ENCODE measurements at regions not wholly inside any gene's neighbourhood (a gene's known extent, or its start where the extent isn't known, plus 50 kb on each side); places are given as distances from the start of the nearest gene placed in this dataset.
"Not testable (repeated sequence)": the region's sequence is repeated elsewhere in the genome, so short reads cannot be mapped to it uniquely, and the experiment has no call there.

GRCh38 chr2:208687720-208688119 lies 281.1 kb downstream of the PTH2R start:
- not testable (repeated sequence) for H3K36me3 Mint-ChIP-seq (ENCODE audit: low read depth); H3K9me3 Mint-ChIP-seq; H3K27ac Mint-ChIP-seq; H3K4me3 Mint-ChIP-seq; H3K4me1 Mint-ChIP-seq (ENCODE audit: low read depth); H3K27me3 Mint-ChIP-seq (ENCODE audit: low read depth)

- H3K27ac Mint-ChIP-seq: no peak overlapping the region
Observed at GRCh38 chr2:208698114-208698513, 291.5 kb downstream of the PTH2R start.

GRCh38 chr2:208708486-208708885 lies 301.9 kb downstream of the PTH2R start:
- no peaks in the 10 kb centered on the region for H3K9me3 Mint-ChIP-seq
- H3K27ac Mint-ChIP-seq: no peak overlapping the region
- no peaks in the 10 kb centered on the region for H3K4me1 Mint-ChIP-seq (ENCODE audit: low read depth)
- H3K4me3 Mint-ChIP-seq: no peak overlapping the region
- no peaks in the 10 kb centered on the region for H3K27me3 Mint-ChIP-seq (ENCODE audit: low read depth)
- no peaks in the 10 kb centered on the region for H3K36me3 Mint-ChIP-seq (ENCODE audit: low read depth)

More at GRCh38 chr2:208698114-208698513, 291.5 kb downstream of the PTH2R start:
- Mint-ChIP-seq H3K9me3 (peaks cover 2% of the 10 kb centered on the region), H3K36me3 (ENCODE audit: low read depth) (no peaks in the 10 kb centered on the region), H3K4me3 (no peak overlapping the region), H3K27me3 (ENCODE audit: low read depth) (no peaks in the 10 kb centered on the region), H3K4me1 (ENCODE audit: low read depth) (no peaks in the 10 kb centered on the region)

- Mint-ChIP-seq H3K9me3 (no peaks in the 10 kb centered on the region), H3K4me1 (ENCODE audit: low read depth) (no peaks in the 10 kb centered on the region), H3K36me3 (ENCODE audit: low read depth) (no peaks in the 10 kb centered on the region), H3K4me3 (no peak overlapping the region), H3K27me3 (ENCODE audit: low read depth) (no peaks in the 10 kb centered on the region), H3K27ac (no peak overlapping the region)
Observed at GRCh38 chr2:208711598-208711997, 305.0 kb downstream of the PTH2R start.

- no peaks in the 10 kb centered on the region for H3K9me3 Mint-ChIP-seq
- no peaks in the 10 kb centered on the region for H3K36me3 Mint-ChIP-seq (ENCODE audit: low read depth)
- no peak overlapping the region for H3K27ac Mint-ChIP-seq
- no peak overlapping the region for H3K4me3 Mint-ChIP-seq
- H3K27me3 Mint-ChIP-seq (ENCODE audit: low read depth): no peaks in the 10 kb centered on the region
- H3K4me1 Mint-ChIP-seq (ENCODE audit: low read depth): no peaks in the 10 kb centered on the region
Observed at GRCh38 chr2:208713066-208713745, 306.6 kb downstream of the PTH2R start.

- Mint-ChIP-seq H3K4me3 (no peak overlapping the region), H3K27ac (no peak overlapping the region), H3K9me3 (no peaks in the 10 kb centered on the region), H3K36me3 (ENCODE audit: low read depth) (no peaks in the 10 kb centered on the region), H3K27me3 (ENCODE audit: low read depth) (no peaks in the 10 kb centered on the region), H3K4me1 (ENCODE audit: low read depth) (no peaks in the 10 kb centered on the region)
Observed at GRCh38 chr2:208718828-208719227, 312.2 kb downstream of the PTH2R start.

GRCh38 chr2:208722731-208723130 lies 316.1 kb downstream of the PTH2R start:
- Mint-ChIP-seq H3K9me3 (no peaks in the 10 kb centered on the region), H3K4me1 (ENCODE audit: low read depth) (no peaks in the 10 kb centered on the region)

GRCh38 chr2:208725280-208725679 lies 318.7 kb downstream of the PTH2R start:
- Mint-ChIP-seq H3K4me1 (ENCODE audit: low read depth) (no peaks in the 10 kb centered on the region), H3K36me3 (ENCODE audit: low read depth) (no peaks in the 10 kb centered on the region), H3K9me3 (peaks cover under 1% of the 10 kb centered on the region), H3K27ac (no peak overlapping the region), H3K4me3 (no peak overlapping the region), H3K27me3 (ENCODE audit: low read depth) (no peaks in the 10 kb centered on the region)

More at GRCh38 chr2:208722731-208723130, 316.1 kb downstream of the PTH2R start:
- H3K27me3 Mint-ChIP-seq (ENCODE audit: low read depth): no peaks in the 10 kb centered on the region
- H3K27ac Mint-ChIP-seq: no peak overlapping the region
- H3K4me3 Mint-ChIP-seq: no peak overlapping the region
- H3K36me3 Mint-ChIP-seq (ENCODE audit: low read depth): no peaks in the 10 kb centered on the region

- Mint-ChIP-seq H3K9me3 (peaks cover 4% of the 10 kb centered on the region), H3K4me3 (no peak overlapping the region), H3K27ac (no peak overlapping the region), H3K4me1 (ENCODE audit: low read depth) (no peaks in the 10 kb centered on the region), H3K27me3 (ENCODE audit: low read depth) (no peaks in the 10 kb centered on the region), H3K36me3 (ENCODE audit: low read depth) (no peaks in the 10 kb centered on the region)
Observed at GRCh38 chr2:208726242-208726641, 319.6 kb downstream of the PTH2R start.

GRCh38 chr2:208751663-208752415 lies 345.2 kb downstream of the PTH2R start:
- peaks cover 18% of the 10 kb centered on the region for H3K9me3 Mint-ChIP-seq
- not testable (repeated sequence) for H3K36me3 Mint-ChIP-seq (ENCODE audit: low read depth); H3K4me3 Mint-ChIP-seq; H3K27me3 Mint-ChIP-seq (ENCODE audit: low read depth); H3K4me1 Mint-ChIP-seq (ENCODE audit: low read depth); H3K27ac Mint-ChIP-seq

- Mint-ChIP-seq H3K4me3 (no peak overlapping the region), H3K27me3 (ENCODE audit: low read depth) (no peaks in the 10 kb centered on the region), H3K27ac (no peak overlapping the region), H3K36me3 (ENCODE audit: low read depth) (no peaks in the 10 kb centered on the region), H3K9me3 (peaks cover 12% of the 10 kb centered on the region), H3K4me1 (ENCODE audit: low read depth) (no peaks in the 10 kb centered on the region)
Observed at GRCh38 chr2:208757364-208757763, 350.8 kb downstream of the PTH2R start.

GRCh38 chr2:208773074-208773473 lies 366.5 kb downstream of the PTH2R start:
- not testable (repeated sequence) for H3K4me1 Mint-ChIP-seq (ENCODE audit: low read depth); H3K27me3 Mint-ChIP-seq (ENCODE audit: low read depth); H3K4me3 Mint-ChIP-seq; H3K27ac Mint-ChIP-seq; H3K9me3 Mint-ChIP-seq; H3K36me3 Mint-ChIP-seq (ENCODE audit: low read depth)

GRCh38 chr2:208781166-208781565 lies 374.6 kb downstream of the PTH2R start:
- H3K27me3 Mint-ChIP-seq (ENCODE audit: low read depth): no peaks in the 10 kb centered on the region
- H3K4me3 Mint-ChIP-seq: no peak overlapping the region
- H3K4me1 Mint-ChIP-seq (ENCODE audit: low read depth): no peaks in the 10 kb centered on the region
- peaks cover 5% of the 10 kb centered on the region for H3K9me3 Mint-ChIP-seq
- H3K27ac Mint-ChIP-seq: no peak overlapping the region
- H3K36me3 Mint-ChIP-seq (ENCODE audit: low read depth): no peaks in the 10 kb centered on the region

GRCh38 chr2:208782097-208782496 lies 375.5 kb downstream of the PTH2R start:
- H3K27ac Mint-ChIP-seq: no peak overlapping the region
- no peaks in the 10 kb centered on the region for H3K36me3 Mint-ChIP-seq (ENCODE audit: low read depth)
- H3K9me3 Mint-ChIP-seq: peaks cover 5% of the 10 kb centered on the region
- H3K27me3 Mint-ChIP-seq (ENCODE audit: low read depth): no peaks in the 10 kb centered on the region
- H3K4me1 Mint-ChIP-seq (ENCODE audit: low read depth): no peaks in the 10 kb centered on the region
- no peak overlapping the region for H3K4me3 Mint-ChIP-seq

- H3K36me3 Mint-ChIP-seq (ENCODE audit: low read depth): no peaks in the 10 kb centered on the region
- peaks cover 5% of the 10 kb centered on the region for H3K9me3 Mint-ChIP-seq
- H3K4me3 Mint-ChIP-seq: no peak overlapping the region
- no peaks in the 10 kb centered on the region for H3K4me1 Mint-ChIP-seq (ENCODE audit: low read depth)
- H3K27me3 Mint-ChIP-seq (ENCODE audit: low read depth): no peaks in the 10 kb centered on the region
- H3K27ac Mint-ChIP-seq: no peak overlapping the region
Observed at GRCh38 chr2:208783184-208783583, 376.6 kb downstream of the PTH2R start.
